ENCODE measurements at regions not wholly inside any gene's neighbourhood (a gene's known extent, or its start where the extent isn't known, plus 50 kb on each side); places are given as distances from the start of the nearest gene placed in this dataset.
"Not testable (repeated sequence)": the region's sequence is repeated elsewhere in the genome, so short reads cannot be mapped to it uniquely, and the experiment has no call there.

DNA sequence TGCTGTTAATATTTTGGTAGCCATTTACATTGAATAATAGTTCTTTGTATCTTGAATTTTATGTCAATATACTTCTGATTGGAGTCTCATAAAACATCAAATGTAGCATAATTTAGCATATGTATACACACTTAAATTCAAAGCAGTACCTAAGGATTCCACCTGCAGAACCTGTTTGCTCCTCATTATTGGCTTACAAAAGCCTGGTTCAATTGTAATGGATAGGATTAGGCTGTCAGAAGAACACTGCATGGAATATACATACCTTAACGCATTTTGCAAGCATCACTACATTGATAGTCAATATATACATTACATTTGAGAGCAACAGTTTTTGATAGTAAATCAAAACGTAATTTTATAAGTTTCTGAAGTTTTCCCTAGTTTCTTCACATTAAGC, 711.3 kb upstream of the COX7C start:
- DNase-seq = no peak

DNA sequence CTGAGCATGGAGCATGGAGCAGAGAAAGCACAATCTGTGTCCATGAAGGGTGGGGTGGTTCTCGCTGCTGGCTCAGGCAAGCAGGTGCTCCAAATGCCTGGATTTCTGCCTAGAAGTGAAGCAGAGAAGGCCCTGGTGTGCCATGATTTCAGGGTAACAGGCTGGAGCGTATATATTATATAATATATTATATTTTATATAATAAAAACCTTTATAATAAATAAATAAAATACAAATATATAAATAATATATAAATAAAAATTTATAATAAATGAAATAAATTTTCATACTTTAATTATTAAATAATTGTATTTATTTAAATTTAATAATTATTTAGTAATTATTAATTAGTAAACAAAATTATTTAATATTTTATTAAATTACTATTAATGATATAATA, 707.4 kb upstream of the COX7C start:
- no peak for DNase-seq

DNA sequence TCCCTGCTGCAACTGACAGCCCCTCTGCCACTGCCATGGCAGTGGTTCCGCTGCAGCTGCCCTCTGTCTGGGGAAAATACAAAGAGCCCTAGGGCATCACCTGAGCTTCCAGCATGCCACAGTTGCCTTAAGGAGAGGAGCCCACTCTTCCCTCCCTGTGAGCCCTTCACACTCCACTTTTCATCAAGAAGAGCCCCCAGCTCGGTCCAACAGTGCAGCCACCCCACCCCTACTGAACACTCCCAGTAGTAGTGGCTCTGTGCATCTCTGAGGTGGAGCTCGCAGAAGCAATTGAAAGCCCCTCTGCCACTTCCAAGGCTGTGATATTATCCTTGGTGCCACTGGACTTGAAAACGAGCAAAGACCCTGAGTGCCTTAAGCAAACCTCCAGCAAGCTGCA, 696.8 kb upstream of the COX7C start:
- no peak for DNase-seq

DNA sequence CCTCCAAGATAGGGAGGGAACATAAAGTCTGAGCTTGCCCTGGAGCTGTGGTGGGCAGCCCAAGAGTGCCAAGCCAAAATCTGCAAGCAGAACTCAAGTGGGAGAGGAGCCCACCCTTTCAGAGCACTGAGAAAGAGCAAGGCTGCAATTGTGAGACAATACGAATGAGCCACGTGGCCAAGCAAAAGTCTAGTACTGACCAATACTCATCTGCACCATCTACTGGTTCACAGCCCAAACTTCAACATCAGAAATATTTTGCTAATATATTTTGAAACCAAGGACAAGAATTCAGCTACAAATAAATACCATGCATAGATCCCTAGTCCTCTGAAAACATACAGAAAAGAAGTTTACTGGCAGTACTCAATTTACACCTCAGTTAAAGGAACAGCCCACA, 696.2 kb upstream of the COX7C start:
- DNase-seq = no peak

DNA sequence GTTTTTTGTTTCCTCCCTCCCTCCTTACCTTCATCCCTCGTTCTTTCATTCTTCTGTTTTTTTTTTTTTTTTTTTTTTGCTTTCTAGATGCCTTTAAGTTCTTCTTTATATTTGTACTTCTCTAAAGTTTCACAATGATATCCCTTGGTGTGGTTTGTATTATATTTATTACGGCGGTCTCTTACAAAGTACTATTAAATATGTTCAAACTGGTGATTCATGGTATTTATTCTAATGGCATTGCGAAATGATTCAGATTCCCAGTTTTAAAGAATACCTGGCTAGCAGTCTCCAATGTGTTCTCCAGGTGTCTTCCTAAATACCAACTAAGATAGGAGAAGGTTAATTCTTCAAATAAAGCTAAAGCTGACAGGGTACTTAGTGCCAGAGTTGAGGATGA, 690.1 kb upstream of the COX7C start:
- DNase-seq = no peak

DNA sequence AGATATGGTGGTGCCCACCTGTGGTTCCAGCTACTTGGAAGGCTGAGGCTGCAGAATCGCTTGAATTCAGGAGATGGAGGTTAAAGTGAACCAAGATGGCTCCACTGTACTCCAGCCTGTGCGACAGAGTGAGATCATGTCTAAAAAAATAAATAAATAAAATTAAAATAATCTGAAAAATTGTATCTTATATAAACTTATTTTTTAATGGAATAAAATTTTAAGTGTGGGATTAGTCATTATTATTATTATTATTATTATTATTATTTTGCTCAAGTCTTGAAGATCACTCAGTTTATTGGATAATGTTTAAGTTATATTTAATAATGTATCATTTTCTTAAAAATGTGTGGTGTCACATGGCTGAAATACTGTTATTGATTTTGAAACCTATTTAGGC, 688.0 kb upstream of the COX7C start:
- DNase-seq = no peak

DNA sequence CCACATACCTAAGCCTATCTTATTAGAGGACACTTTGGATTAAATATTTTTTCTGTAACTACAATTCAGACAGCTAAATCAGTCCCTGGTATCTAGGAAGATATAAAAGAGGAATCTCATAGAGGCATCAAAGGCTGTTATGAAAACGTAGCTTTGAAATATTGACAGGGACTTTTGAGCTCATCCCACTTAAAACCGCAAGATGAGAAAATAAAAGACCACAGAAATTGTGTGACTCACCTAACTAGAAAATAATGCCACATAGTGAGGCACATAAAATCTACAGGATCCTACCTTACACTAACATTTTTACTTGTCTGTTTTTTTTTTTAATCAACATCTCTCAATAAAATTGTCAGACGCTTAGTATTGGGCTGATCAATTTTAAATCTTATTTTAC, 686.5 kb upstream of the COX7C start:
- no peak for DNase-seq

DNA sequence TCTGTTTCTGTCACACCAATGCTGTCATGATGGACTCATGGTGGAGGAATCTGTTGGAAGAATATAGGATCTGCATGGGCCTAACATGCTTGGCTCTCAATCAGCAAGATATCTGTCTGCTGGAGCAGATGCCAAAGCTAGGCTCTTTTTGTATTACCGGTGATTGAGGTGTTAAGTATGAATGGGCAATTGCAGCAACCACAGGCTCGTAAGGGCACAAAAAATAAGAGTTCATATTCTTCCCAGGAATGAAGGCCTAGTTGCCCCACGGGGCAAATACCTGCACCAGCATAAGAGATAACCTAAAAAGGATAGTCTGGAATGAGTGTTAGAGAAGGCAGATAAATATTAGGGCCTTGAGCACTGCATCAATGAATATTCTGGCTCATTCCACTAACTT, 679.5 kb upstream of the COX7C start:
- DNase-seq = no peak

DNA sequence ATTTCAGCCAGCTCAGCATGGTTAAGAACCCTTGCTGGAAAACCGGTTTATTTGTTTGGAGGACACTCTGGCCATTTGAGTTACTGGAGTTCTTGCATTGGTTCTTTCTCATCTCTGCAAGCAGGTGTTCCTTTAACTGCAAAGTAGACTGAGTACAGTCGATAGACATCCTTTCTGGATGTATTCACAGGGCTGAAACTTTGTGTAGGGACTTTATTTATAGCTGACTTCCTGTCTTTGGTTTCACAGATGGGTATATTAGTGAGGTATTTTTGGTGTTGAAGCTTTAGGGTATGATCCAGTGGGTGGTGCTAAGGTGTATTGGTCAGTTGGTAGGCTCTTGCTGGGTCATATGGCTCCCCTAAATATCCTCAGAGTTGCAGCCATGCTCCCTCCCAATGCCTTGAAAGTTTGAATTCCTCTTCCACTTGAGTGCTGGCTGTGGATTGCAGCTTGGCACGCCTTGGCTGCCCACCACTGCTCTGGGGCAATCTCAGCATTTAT, 666.0 kb upstream of the COX7C start:
- no peak for DNase-seq

DNA sequence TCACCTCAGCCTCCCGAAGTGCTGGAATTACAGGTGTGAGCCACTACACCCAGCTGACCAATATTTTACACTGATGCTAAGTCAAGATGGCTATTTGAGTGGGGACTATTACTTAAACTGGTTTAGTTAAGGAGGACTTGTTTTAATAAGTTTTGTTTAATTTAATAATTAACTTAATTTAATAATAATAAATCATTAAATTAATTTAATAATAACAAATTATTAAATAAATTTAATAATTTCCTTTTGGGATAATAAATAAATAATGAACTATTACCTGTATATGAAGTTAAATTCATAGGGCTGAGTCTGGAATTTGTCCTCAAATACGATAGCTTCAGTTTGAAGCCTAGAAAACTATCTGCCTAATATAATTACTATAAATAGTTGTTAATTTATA, 665.1 kb upstream of the COX7C start:
- no peak for DNase-seq

DNA sequence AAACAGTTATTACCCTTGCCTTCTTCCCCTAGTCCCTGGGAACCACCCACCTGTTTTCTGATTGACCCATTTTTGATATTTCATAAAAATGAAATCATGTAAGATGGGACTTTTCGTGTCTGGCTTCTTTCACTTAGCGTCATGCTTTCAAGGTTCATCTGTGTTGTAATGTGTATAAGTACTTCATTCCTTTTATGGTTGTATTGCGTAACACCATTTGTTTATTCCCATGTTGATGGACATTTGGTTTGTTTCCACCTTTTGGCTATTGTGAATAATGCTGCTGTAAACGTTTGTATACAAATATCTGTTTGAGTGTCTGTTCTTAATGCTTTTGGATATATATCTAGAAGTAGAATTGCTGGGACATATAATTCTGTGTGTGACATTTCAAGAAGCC, 650.1 kb upstream of the COX7C start:
- DNase-seq = no peak

DNA sequence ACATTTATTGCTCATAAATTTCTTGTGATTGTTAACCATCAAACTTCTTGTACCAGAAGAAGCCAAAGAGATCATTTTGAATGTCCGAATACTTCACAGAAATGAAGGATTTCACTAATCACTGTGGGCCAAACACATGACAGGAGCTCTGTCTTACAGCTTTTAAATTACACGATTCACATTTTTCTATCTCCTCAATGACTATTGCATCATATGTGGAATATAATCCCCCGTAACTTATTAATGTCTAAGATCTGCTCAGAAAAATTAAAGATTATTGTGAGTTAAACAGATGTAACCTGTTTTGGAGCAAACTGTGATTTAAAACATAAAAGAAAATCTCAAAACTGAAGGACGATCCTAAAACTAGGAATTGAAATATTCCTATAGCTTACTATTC, 645.2 kb upstream of the COX7C start:
- no peak for DNase-seq

DNA sequence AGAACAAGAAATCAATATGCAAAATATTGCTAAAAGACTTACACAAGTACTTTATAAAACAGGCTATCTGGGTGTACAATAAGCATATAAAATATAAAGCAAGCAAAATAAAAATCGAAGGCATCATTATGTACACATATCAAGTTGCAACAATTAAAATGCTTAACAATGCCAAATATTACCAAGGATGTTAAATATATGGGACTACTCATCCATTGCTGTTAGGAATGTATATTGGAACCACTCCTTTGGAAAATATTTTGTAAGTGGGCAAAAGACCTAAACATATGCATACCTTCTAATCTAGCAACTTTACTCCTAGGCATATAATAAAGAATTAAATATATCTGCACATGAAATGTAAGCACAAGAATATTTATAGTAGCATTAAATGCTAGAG, 632.6 kb upstream of the COX7C start:
- no peak for DNase-seq

DNA sequence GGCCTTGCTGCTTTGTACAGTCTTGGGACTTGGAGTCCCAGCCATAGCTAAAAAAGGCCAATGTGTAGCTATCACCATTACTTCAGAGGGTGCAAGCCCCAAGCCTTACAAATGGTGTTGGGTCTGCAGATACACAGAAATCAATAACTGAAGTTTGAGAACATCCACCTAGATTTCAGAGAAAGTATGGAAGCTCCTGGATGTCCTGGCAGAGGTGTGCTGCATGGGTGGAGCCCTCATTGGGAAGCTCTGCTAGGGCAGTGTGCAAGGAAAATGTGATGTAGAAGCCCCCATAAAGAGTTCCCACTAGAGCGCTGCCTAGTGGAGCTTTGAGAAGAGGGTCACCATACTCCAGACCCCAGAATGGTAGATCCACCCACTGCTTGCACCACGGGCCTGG, 626.7 kb upstream of the COX7C start:
- DNase-seq = no peak

DNA sequence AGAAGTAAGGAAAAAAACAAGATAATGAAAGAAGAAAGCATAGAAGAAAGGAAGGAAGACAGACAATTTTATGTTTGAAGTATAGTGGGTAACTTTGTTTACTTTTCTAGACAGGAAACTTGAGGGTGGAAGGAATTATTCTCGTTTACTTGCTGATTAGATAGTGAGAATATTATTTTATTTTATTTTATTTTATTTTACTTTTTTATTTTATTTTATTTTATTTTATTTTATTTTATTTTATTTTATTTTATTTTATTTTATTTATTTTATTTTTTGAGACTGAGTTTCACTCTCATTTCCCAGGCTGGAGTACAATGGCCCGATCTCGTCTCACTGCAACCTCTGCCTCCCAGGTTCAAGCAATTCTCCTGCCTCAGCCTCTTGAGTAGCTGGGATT, 623.1 kb upstream of the COX7C start:
- not testable (repeated sequence) for DNase-seq

DNA sequence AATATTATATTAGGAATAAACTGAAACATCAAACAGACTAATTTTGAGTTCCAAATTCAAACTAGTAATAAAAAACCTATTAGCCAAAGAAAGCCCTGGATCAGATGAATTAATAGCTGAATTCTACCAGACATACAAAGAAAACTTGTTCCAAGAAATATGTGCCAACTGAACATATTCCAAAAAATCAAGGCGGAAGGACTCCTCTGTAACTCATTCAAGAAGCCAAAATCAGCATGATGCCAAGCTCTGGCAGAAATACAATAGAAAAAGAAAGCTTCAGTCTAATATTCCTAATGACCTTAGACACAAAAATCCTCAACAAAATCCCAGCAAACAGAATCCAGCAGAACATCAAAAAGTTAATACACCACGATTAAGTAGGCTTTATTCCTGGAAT, 619.1 kb upstream of the COX7C start:
- no peak for DNase-seq

DNA sequence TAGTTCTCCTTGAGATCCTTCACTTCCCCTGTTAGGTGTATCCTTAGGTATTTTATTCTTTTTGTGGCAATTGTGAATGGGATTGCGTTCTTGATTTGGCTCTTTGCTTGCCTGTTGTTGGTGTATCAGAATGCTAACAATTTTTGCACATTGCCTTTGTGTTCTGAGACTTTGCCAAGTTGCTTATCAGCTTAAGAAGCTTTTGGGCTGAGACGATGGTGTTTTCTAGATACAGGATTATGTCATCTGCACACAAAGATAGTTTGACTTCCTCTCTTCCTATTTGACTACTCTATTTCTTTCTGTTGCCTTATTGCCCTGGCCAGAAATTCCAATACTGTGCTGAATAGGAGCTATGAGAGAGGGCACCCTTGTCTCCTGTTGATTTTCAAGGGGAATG, 609.4 kb upstream of the COX7C start:
- DNase-seq = no peak

DNA sequence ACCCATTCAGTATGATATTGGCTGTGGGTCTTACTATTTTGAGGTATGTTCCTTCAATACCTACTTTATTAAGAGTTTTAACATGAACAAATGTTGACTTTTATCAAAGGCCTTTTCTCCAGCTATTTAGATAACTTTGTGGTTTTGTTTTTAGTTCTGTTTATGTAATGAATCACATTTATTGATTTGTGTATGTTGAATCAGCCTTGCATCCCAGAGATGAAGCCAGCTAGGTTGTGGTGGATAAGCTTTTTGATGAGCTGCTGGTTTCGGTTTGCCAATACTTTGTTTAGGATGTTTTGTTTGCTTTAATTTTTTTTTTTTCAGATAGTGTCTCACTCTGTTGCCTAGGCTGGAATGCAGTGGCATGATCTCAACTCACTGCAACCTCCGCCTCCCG, 609.0 kb upstream of the COX7C start:
- no peak for DNase-seq

DNA sequence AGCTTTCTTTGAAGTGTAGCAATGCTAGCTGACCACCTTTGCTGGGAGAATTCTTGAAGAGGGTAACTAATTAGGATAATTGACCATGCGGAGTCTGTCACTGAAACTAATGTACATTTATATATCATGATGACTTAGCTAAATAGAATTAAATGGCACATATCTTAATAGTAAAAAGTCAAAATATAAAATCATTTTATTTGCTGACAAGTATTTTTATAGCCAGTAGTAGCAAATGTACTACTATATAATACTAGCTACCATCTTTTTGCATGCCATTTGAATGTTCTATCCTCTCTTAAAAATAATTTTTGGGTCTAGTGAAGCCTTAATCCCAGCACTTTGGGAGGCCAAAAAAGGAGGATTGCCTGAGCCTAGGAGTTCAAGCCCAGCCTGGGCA, 605.8 kb upstream of the COX7C start:
- DNase-seq = no peak

DNA sequence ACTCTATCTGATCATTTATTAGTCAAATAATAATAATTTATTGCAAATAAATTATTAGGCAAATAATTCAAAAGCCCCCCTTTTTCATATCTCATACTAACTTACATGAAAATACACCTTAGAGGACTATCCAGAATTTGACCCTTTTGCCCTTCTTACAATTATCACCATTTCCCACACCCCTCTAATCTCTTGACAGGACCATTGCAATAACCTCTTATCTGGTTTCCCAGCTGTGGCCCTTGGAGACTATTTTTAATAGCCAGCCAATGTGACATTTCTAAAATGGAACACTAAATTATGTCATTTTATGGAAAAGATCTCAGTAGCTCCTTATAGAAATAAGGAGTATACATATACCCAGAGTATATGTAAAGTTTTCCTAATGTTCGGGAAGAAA, 588.4 kb upstream of the COX7C start:
- DNase-seq = no peak

DNA sequence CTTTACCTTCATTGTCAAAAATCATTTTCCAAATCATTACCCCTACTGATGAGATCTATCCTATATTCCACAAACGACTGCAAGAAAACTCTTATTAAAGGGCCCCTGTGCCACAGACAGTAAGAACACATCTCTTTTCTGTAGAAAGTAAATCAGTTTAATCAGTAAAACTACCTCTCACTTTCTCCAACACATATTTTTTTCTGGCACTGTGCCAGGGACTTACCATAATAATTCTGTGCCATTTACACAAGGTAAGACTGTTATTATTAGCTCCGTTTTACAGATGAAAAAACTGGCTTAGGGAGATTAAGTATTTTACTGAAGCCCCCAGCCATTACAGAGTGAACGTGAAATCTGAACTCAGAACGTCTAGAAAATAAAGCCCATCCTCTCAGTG, 587.0 kb upstream of the COX7C start:
- no peak for DNase-seq

DNA sequence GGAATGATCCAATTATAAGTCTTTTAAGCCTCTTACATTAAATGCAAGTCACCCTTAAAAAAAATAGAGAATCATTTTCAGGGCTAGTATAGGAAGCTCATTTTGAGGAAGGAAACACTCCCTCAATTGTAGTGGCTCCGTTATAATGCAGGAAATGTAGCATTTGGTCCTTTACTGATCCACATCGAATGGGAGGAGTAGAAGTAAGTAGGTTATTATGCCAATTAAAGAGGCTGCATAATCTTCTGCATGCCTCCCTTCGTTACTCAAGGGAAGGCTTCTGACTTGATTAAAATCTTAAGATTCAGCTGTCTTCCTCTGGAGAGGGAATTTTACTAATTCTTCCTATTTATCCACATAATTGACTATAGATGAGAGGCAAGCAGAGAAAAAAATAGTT, 579.2 kb upstream of the COX7C start:
- DNase-seq = no peak

DNA sequence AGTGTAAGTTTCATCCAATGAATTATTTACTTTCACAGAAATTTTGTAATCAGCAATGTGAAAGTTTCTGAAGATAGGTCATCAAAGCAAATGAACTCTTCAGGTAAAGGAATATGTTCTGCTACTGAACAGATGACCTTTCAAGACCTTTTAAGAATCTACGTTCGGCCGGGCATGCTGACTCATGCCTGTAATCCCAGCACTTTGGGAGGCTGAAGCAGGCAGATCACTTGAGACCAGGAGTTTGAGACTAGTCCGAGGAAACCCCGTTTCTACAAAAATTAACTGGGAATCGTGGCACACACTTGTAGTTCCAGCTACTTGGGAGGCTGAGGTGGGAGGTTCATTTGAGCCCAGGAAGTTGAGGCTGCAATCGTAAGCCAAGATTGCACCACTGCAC, 578.4 kb upstream of the COX7C start:
- DNase-seq = no peak

DNA sequence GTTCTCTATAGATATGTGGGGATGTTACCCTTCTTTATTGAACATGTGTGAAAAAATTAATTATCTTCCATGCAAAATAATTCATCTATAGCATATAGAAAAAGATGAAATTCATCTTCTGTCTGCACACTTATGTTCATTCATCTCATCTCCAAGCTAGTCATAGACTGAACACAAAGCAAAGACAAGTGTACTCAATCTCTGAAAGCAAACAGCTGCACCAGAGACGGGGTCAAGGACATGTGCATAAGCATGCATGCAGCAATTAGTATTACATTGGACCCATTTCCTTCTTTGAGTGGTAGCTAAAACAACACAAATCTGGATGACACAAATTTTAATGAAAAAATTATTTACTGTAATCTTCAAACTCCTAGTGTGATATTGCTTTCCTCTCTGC, 547.0 kb upstream of the COX7C start:
- no peak for DNase-seq

DNA sequence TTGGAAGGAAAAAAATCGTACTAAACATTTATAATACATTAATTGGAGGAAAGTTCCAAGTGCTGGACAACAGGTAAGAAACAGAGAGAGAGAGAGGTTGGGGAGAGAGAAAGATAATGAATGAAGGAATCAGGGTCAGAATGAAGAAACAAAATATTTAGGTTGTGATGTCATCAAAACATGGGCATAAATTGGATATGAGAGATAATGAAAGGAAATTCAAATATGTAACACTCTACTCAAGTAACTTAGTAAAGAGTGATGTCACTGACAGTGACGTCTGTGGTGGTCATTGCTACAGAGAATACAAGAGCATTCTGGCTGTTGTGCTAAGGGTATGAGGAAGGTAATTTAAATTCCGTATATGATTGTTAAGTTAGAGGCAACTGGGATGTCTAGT, 543.4 kb upstream of the COX7C start:
- no peak for DNase-seq

DNA sequence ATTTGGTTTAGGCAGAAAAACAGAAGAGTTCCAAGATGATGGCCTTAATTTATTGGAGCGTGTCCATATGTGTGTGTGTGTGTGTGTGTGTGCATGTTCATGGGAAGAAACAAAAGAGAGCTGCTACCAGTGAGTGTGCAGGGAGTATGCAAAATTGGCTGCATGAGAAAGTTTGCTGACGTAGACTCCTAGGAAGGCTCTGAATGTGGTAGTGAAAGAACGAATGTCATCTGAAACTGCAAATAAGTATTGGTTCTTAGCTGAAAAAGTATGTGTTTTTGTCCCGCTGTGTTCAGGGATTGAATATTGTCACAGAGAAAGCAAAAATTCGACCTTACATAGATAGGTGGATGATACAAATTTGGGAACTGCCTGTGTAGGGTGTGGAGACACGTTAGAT, 542.6 kb upstream of the COX7C start:
- DNase-seq = no peak
